GM12878 (cell line): ENCODE measurements at regions not wholly inside any gene's neighbourhood (a gene's known extent, or its start where the extent isn't known, plus 50 kb on each side); places are given as distances from the start of the nearest gene placed in this dataset.

Source experiments
- CTCF ChIP-seq, 3 experiments: IDR thresholded peaks in 2 of 3; conservative IDR thresholded peaks in 1 of 3; 2 replicates each; pipeline ENCODE4 v1.5.1; 2011; ENCODE audit warnings: low read depth in 3 of 3, low read length in 3 of 3, mild to moderate bottlenecking in 3 of 3, control low read depth in 2 of 3, moderate library complexity in 2 of 3, inconsistent platforms in 1 of 3, mixed read lengths in 1 of 3; ENCODE audit not compliant: control insufficient read depth in 2 of 3, insufficient read depth in 1 of 3; ENCODE audit errors: extremely low read depth in 1 of 3
- SP1 ChIP-seq: IDR thresholded peaks from one replicate; pipeline ENCODE4 v1.6.1; 2011; ENCODE audit warnings: low read depth, low read length
- TF ChIP-seq, protein P1 (sequence below): IDR thresholded peaks from 2 replicates; pipeline ENCODE4 v1.6.1; 2011; ENCODE audit warnings: low read depth, mild to moderate bottlenecking, low read length, moderate library complexity, borderline replicate concordance; ENCODE audit errors: extremely low read depth

- no peak for TF ChIP-seq SP1
- TF ChIP-seq CTCF (IDR thresholded peaks at IDR 0.05 in 2 of 3, conservative IDR thresholded peaks at IDR 0.05 in 1 of 3; ENCODE audit: control insufficient read depth in 2 of 3, extremely low read depth in 1 of 3, insufficient read depth in 1 of 3, low read depth in 3 of 3, low read length in 3 of 3), result no peak
- TF ChIP-seq, protein P1, sequence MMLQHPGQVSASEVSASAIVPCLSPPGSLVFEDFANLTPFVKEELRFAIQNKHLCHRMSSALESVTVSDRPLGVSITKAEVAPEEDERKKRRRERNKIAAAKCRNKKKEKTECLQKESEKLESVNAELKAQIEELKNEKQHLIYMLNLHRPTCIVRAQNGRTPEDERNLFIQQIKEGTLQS, result no peak
Measured at GRCh38 chr6:120675886-120676285, 658.4 kb downstream of the TBC1D32 start.
